GM19025 (cell line): ENCODE measurements at regions not wholly inside any gene's neighbourhood (a gene's known extent, or its start where the extent isn't known, plus 50 kb on each side); places are given as distances from the start of the nearest gene placed in this dataset.
"Not testable (repeated sequence)": the region's sequence is repeated elsewhere in the genome, so short reads cannot be mapped to it uniquely, and the experiment has no call there.

Source experiments
- ATAC-seq: cut with Tn5 transposase; IDR thresholded peaks from one replicate; pipeline ENCODE4 v1.9.1; 2021; ENCODE audit warnings: mild to moderate bottlenecking, low read depth, moderate library complexity; ENCODE audit not compliant: unreplicated experiment

GRCh38 chr2:87525497-87525991 is 222.3 kb upstream of the PLGLB2 start:
- ATAC-seq: peak; percentile 61

- ATAC-seq: not testable (repeated sequence)
Measured at GRCh38 chr2:87526258-87526657, 221.6 kb upstream of the PLGLB2 start.

- ATAC-seq: not testable (repeated sequence)
Measured at GRCh38 chr2:87531968-87532715, 215.7 kb upstream of the PLGLB2 start.

GRCh38 chr2:87533390-87534272 is 214.3 kb upstream of the PLGLB2 start:
- not testable (repeated sequence) for ATAC-seq

- ATAC-seq: not testable (repeated sequence)
Measured at GRCh38 chr2:87534273-87534889, 213.5 kb upstream of the PLGLB2 start.

GRCh38 chr2:87536427-87536826 is 211.5 kb upstream of the PLGLB2 start:
- not testable (repeated sequence) for ATAC-seq

GRCh38 chr2:87537251-87537671 is 210.6 kb upstream of the PLGLB2 start:
- ATAC-seq: not testable (repeated sequence)

- not testable (repeated sequence) for ATAC-seq
Measured at GRCh38 chr2:87538268-87538667, 209.6 kb upstream of the PLGLB2 start.

- not testable (repeated sequence) for ATAC-seq
Measured at GRCh38 chr2:87539151-87539943, 208.5 kb upstream of the PLGLB2 start.

GRCh38 chr2:87540242-87540641 is 207.6 kb upstream of the PLGLB2 start:
- ATAC-seq: not testable (repeated sequence)

GRCh38 chr2:87542599-87543174 is 205.2 kb upstream of the PLGLB2 start:
- not testable (repeated sequence) for ATAC-seq

GRCh38 chr2:87543797-87544196 is 204.1 kb upstream of the PLGLB2 start:
- ATAC-seq: not testable (repeated sequence)

- not testable (repeated sequence) for ATAC-seq
Measured at GRCh38 chr2:87547106-87547505, 200.8 kb upstream of the PLGLB2 start.

- ATAC-seq: not testable (repeated sequence)
Measured at GRCh38 chr2:87547966-87548365, 199.9 kb upstream of the PLGLB2 start.

GRCh38 chr2:87548681-87549536 is 199.0 kb upstream of the PLGLB2 start:
- not testable (repeated sequence) for ATAC-seq

- not testable (repeated sequence) for ATAC-seq
Measured at GRCh38 chr2:87549561-87550202, 198.2 kb upstream of the PLGLB2 start.

- not testable (repeated sequence) for ATAC-seq
Measured at GRCh38 chr2:87554678-87555077, 193.2 kb upstream of the PLGLB2 start.

GRCh38 chr2:87555082-87555481 is 192.8 kb upstream of the PLGLB2 start:
- not testable (repeated sequence) for ATAC-seq
